Bronchial epithelial cell (primary cell): ENCODE measurements at regions not wholly inside any gene's neighbourhood (a gene's known extent, or its start where the extent isn't known, plus 50 kb on each side); places are given as distances from the start of the nearest gene placed in this dataset.

Experiments used
- DNase-seq: peaks from one replicate; pipeline ENCODE4 v3.0.0-alpha.2; 2010; ENCODE audit warnings: low read depth
- FAIRE-seq: peaks from 2 replicates; lab custom pipeline; 2011; peaks lifted over from hg19 to GRCh38; lab: Jason Lieb, UNC
- H3K27me3 ChIP-seq: 2 replicates; pipeline ENCODE4 v1.5.1; 2011; ENCODE audit warnings: low read length; ENCODE audit not compliant: control insufficient read depth, insufficient read depth
- H3K36me3 ChIP-seq: 2 replicates; pipeline ENCODE4 v1.5.1; 2011; ENCODE audit warnings: low read length; ENCODE audit not compliant: control insufficient read depth, insufficient read depth
- H3K4me3 ChIP-seq: 2 replicates; pipeline ENCODE4 v1.5.1; 2011; ENCODE audit warnings: mild to moderate bottlenecking, low read depth, low read length, control low read depth
- CTCF ChIP-seq: IDR thresholded peaks from 2 replicates; pipeline ENCODE4 v1.5.1; 2011; ENCODE audit warnings: mild to moderate bottlenecking, moderate library complexity, low read length, control low read depth, inconsistent platforms; ENCODE audit not compliant: insufficient read depth, severe bottlenecking

- FAIRE-seq (no peak), DNase-seq (no peak)
- Histone ChIP-seq H3K4me3 (no peak overlapping the region), H3K36me3 (no peaks in the 10 kb centered on the region), H3K27me3 (peaks cover 2% of the 10 kb centered on the region)
- no peak for TF ChIP-seq CTCF
Measured at GRCh38 chr9:89888233-89888632, 283.4 kb downstream of the GADD45G start.

DNA sequence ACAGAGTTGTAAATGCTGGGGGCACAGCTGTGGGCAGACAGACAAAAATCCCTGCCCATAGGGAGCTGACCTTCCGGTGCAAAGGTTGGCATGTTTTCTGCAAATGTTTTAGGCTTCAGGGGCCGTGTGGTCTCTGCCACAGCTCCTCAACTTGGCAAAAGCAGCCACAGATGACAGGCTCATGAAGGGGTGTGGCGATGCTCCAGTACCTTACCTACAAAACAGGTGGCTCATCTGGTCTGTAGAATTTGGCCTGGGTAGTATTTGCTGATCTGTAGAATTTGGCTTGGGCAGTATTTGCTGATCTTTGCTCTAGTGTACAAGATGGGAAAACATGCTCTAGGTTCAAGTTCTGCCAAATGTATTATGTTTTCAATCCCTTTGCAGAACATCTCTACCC, 283.9 kb downstream of the GADD45G start:
- TF ChIP-seq CTCF: no peak
- no peak overlapping the region for H3K4me3 ChIP-seq
- H3K36me3 ChIP-seq: no peaks in the 10 kb centered on the region
- DNase-seq (no peak), FAIRE-seq (no peak)
- H3K27me3 ChIP-seq: peaks cover 2% of the 10 kb centered on the region

DNA sequence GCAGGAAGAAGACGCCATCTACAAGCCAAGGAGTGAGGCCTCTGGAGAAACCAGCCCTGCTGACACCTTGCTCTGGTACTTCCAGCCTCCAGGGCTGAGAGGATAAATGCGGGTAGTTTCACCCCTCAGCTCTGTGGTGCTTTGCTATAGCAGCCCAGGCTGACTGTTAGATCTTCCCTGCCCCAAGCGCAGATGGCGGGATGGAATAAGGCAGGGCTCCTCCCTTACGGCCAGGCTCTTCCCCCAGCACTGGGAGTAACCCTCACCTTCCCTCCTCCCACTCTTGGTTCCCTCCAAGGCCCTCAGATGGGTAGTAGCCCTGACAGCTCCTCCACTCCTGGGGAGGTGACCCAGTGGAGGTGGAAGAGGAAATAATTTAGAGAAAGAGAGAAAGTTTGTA, 285.1 kb downstream of the GADD45G start:
- FAIRE-seq (no peak), DNase-seq (no peak)
- H3K27me3 ChIP-seq: peaks cover 2% of the 10 kb centered on the region
- no peaks in the 10 kb centered on the region for H3K36me3 ChIP-seq
- no peak for TF ChIP-seq CTCF
- no peak overlapping the region for H3K4me3 ChIP-seq

- DNase-seq (no peak), FAIRE-seq (no peak)
- Histone ChIP-seq H3K27me3 (peaks cover 2% of the 10 kb centered on the region), H3K4me3 (no peak overlapping the region), H3K36me3 (no peaks in the 10 kb centered on the region)
- no peak for TF ChIP-seq CTCF
Measured at GRCh38 chr9:89890326-89890980, 285.6 kb downstream of the GADD45G start.

GRCh38 chr9:89891221-89891590, 286.4 kb downstream of the GADD45G start:
- peaks cover 2% of the 10 kb centered on the region for H3K27me3 ChIP-seq
- DNase-seq: no peak
- no peaks in the 10 kb centered on the region for H3K36me3 ChIP-seq
- H3K4me3 ChIP-seq: no peak overlapping the region
- TF ChIP-seq CTCF: no peak
- no peak for FAIRE-seq
